H1 (cell line): ENCODE measurements at regions not wholly inside any gene's neighbourhood (a gene's known extent, or its start where the extent isn't known, plus 50 kb on each side); places are given as distances from the start of the nearest gene placed in this dataset.

Experiments used
- CTCF ChIA-PET: fragments of 300-600 bp; sonication (Branson Sonifier 250); formaldehyde crosslinking; loops from one replicate; lab custom pipeline; 2021; ENCODE audit not compliant: partially characterized antibody; lab: Charles Lee
- POLR2A ChIA-PET: fragments of 300-600 bp; sonication (Branson Sonifier 250); formaldehyde crosslinking; loops from one replicate; lab custom pipeline; 2021; ENCODE audit warnings: inconsistent platforms; ENCODE audit not compliant: partially characterized antibody; lab: Charles Lee
- DNase-seq, 2 experiments: peaks; one replicate each; pipeline versions ENCODE4 v3.0.0 to v3.0.0-alpha.2; 2010 to 2022; ENCODE audit warnings: low spot score in 2 of 2, low read depth in 1 of 2, mixed read lengths in 1 of 2
- FAIRE-seq: peaks from 2 replicates; lab custom pipeline; 2011; peaks lifted over from hg19 to GRCh38; lab: Jason Lieb, UNC
- H2AFZ ChIP-seq: 2 replicates; pipeline ENCODE4 v1.8.1; 2012; ENCODE audit warnings: low read length, inconsistent platforms
- H2AK5ac ChIP-seq: 2 replicates; pipeline ENCODE4 v1.6.1; 2013; ENCODE audit warnings: low read depth, low read length
- H2BK120ac ChIP-seq: replicated peaks from 2 replicates; pipeline ENCODE3; 2013; ENCODE audit warnings: low read depth, low read length, inconsistent platforms
- H2BK12ac ChIP-seq: 2 replicates; pipeline ENCODE4 v1.6.1; 2013; ENCODE audit warnings: low read depth, low read length
- H2BK15ac ChIP-seq: 2 replicates; pipeline ENCODE4 v1.6.1; 2013; ENCODE audit warnings: low read length
- H2BK20ac ChIP-seq: 2 replicates; pipeline ENCODE4 v1.6.1; 2013; ENCODE audit warnings: low read length
- H2BK5ac ChIP-seq: 2 replicates; pipeline ENCODE4 v1.6.1; 2013; ENCODE audit warnings: low read depth, low read length
- H3K14ac ChIP-seq: 2 replicates; pipeline ENCODE4 v1.6.1; 2013; ENCODE audit warnings: inconsistent platforms; ENCODE audit not compliant: insufficient read length
- H3K18ac ChIP-seq: 2 replicates; pipeline ENCODE4 v1.6.1; 2013; ENCODE audit warnings: low read length; ENCODE audit errors: extremely low read depth
- H3K23ac ChIP-seq: 2 replicates; pipeline ENCODE4 v1.6.1; 2013; ENCODE audit warnings: inconsistent platforms; ENCODE audit not compliant: insufficient read length
- H3K23me2 ChIP-seq: 2 replicates; pipeline ENCODE4 v1.6.1; 2013; ENCODE audit warnings: low read depth, low read length
- H3K27ac ChIP-seq: 2 replicates; pipeline ENCODE4 v1.6.1; 2011; ENCODE audit warnings: low read depth, low read length, inconsistent platforms
- H3K27me3 ChIP-seq, 4 experiments: replicated peaks in 1 of 4; 1 replicate in 1 of 4; 2 replicates in 3 of 4; pipeline versions ENCODE4 v1.6.1 to v1.8.1; 2011 to 2013; ENCODE audit warnings: low read length in 3 of 4, mild to moderate bottlenecking in 3 of 4, inconsistent platforms in 2 of 4, mixed read lengths in 2 of 4, moderate library complexity in 1 of 4; ENCODE audit not compliant: control insufficient read depth in 3 of 4, insufficient read depth in 3 of 4; ENCODE audit errors: extremely low read depth in 1 of 4
- H3K36me3 ChIP-seq, 4 experiments: 2 replicates each; pipeline versions ENCODE4 v1.6.1 to v1.8.1; 2011 to 2013; ENCODE audit warnings: mild to moderate bottlenecking in 4 of 4, low read length in 3 of 4, moderate library complexity in 2 of 4, control low read depth in 1 of 4, inconsistent platforms in 1 of 4; ENCODE audit not compliant: insufficient read depth in 4 of 4, control insufficient read depth in 2 of 4
- H3K4ac ChIP-seq: replicated peaks from 2 replicates; pipeline ENCODE3; 2013; ENCODE audit warnings: low read length, low read depth, mixed read lengths, inconsistent platforms; ENCODE audit not compliant: insufficient read length
- H3K4me1 ChIP-seq, 4 experiments: replicated peaks in 1 of 4; 1 replicate in 1 of 4; 2 replicates in 3 of 4; pipeline versions ENCODE4 v1.6.1 to v1.8.1; 2011 to 2013; ENCODE audit warnings: low read length in 3 of 4, inconsistent platforms in 2 of 4, mixed read lengths in 1 of 4; ENCODE audit not compliant: insufficient read depth in 4 of 4, control insufficient read depth in 3 of 4
- H3K4me2 ChIP-seq, 2 experiments: 2 replicates each; pipeline versions ENCODE4 v1.6.1 to v1.8.1; 2011 to 2013; ENCODE audit warnings: low read depth in 2 of 2, low read length in 2 of 2, control low read depth in 1 of 2, inconsistent platforms in 1 of 2, mild to moderate bottlenecking in 1 of 2; ENCODE audit not compliant: insufficient read depth in 1 of 2
- H3K4me3 ChIP-seq, 4 experiments: fragments of 200-600, 300-600 bp in 1 of 4; sonication (generic), shearing (Covaris generic), sonication (Bioruptor Twin) in 1 of 4; 2 replicates each; pipeline versions ENCODE4 v1.5.1 to v1.8.1; 2011 to 2016; ENCODE audit warnings: low read length in 4 of 4, low read depth in 3 of 4, control low read depth in 2 of 4, inconsistent platforms in 2 of 4, mild to moderate bottlenecking in 2 of 4, mixed read lengths in 1 of 4, moderate library complexity in 1 of 4; ENCODE audit not compliant: insufficient read depth in 2 of 4; ENCODE audit errors: extremely low read depth in 1 of 4
- H3K56ac ChIP-seq: replicated peaks from 2 replicates; pipeline ENCODE3; 2013; ENCODE audit warnings: low read depth, mild to moderate bottlenecking, mixed read lengths, low read length, inconsistent platforms; ENCODE audit not compliant: insufficient read length
- H3K79me1 ChIP-seq: 2 replicates; pipeline ENCODE4 v1.6.1; 2013; ENCODE audit warnings: low read depth, low read length, control low read depth
- H3K79me2 ChIP-seq, 2 experiments: 2 replicates each; pipeline versions ENCODE4 v1.6.1 to v1.8.1; 2012 to 2013; ENCODE audit warnings: low read length in 2 of 2, mild to moderate bottlenecking in 2 of 2, inconsistent platforms in 1 of 2; ENCODE audit not compliant: insufficient read depth in 2 of 2, control insufficient read depth in 1 of 2
- H3K9ac ChIP-seq, 4 experiments: replicated peaks in 1 of 4; 1 replicate in 1 of 4; 2 replicates in 3 of 4; pipeline versions ENCODE4 v1.6.1 to v1.8.1; 2011 to 2013; ENCODE audit warnings: low read depth in 3 of 4, low read length in 3 of 4, control low read depth in 2 of 4, mild to moderate bottlenecking in 2 of 4, moderate library complexity in 2 of 4, inconsistent platforms in 1 of 4; ENCODE audit errors: extremely low read depth in 1 of 4
- H3K9me3 ChIP-seq, 2 experiments: 2 replicates each; pipeline versions ENCODE4 v1.6.1 to v1.8.1; 2012 to 2013; ENCODE audit warnings: mild to moderate bottlenecking in 2 of 2, moderate library complexity in 2 of 2, control low read depth in 1 of 2, inconsistent platforms in 1 of 2, low read depth in 1 of 2, low read length in 1 of 2, mixed read lengths in 1 of 2; ENCODE audit not compliant: insufficient read depth in 2 of 2
- H4K20me1 ChIP-seq, 2 experiments: replicated peaks in 1 of 2; 2 replicates each; pipeline versions ENCODE3 to v1.8.1; 2011 to 2013; ENCODE audit warnings: inconsistent platforms in 2 of 2, low read length in 2 of 2, mild to moderate bottlenecking in 1 of 2; ENCODE audit not compliant: insufficient read depth in 2 of 2, control insufficient read depth in 1 of 2
- H4K5ac ChIP-seq: 2 replicates; pipeline ENCODE4 v1.6.1; 2013; ENCODE audit warnings: low read length, low read depth, mixed read lengths, inconsistent platforms; ENCODE audit not compliant: insufficient read length
- H4K8ac ChIP-seq: 2 replicates; pipeline ENCODE4 v1.8.0; 2013; ENCODE audit warnings: mild to moderate bottlenecking, moderate library complexity, low read length, inconsistent platforms; ENCODE audit not compliant: insufficient read depth; ENCODE audit errors: extremely low read depth
- H4K91ac ChIP-seq: replicated peaks from 2 replicates; pipeline ENCODE3; 2013; ENCODE audit warnings: low read length, mixed read lengths, inconsistent platforms; ENCODE audit not compliant: insufficient read length
- GABPA ChIP-seq: IDR thresholded peaks from 2 replicates; pipeline ENCODE4 v1.6.1; 2011; ENCODE audit warnings: mild to moderate bottlenecking, low read length, moderate library complexity, borderline replicate concordance; ENCODE audit not compliant: insufficient read depth
- KDM1A ChIP-seq: fragments of 200-600, 300-600 bp; sonication (generic); IDR thresholded peaks from 2 replicates; pipeline ENCODE4 v1.7.1; 2016; ENCODE audit warnings: mild to moderate bottlenecking, low read length, borderline replicate concordance
- KDM5A ChIP-seq: fragments of 200-600 bp; IDR thresholded peaks from 2 replicates; pipeline ENCODE4 v1.7.1; 2012; ENCODE audit warnings: mild to moderate bottlenecking, low read length, inconsistent platforms, mixed read lengths
- POLR2A ChIP-seq, 2 experiments: IDR thresholded peaks; 1 replicate in 1 of 2; 2 replicates in 1 of 2; pipeline ENCODE4 v1.6.1; 2011; ENCODE audit warnings: low read depth in 2 of 2, low read length in 2 of 2, mild to moderate bottlenecking in 2 of 2; ENCODE audit errors: control extremely low read depth in 1 of 2
- RXRA ChIP-seq: IDR thresholded peaks from 2 replicates; pipeline ENCODE4 v1.6.1; 2011; ENCODE audit warnings: low read depth, mild to moderate bottlenecking, low read length, moderate library complexity; ENCODE audit not compliant: insufficient read depth
- WGBS, 2 experiments: shearing (Covaris generic) in 1 of 2; methylation state at CpG; one replicate each; pipeline versions ENCODE4 v1.1.6 to v1.1.7; 2013 to 2015; ENCODE audit warnings: low lambda C conversion rate in 2 of 2, mixed read lengths in 2 of 2, inconsistent platforms in 1 of 2, low coverage in 1 of 2, missing lambda C conversion rate in 1 of 2; ENCODE audit not compliant: insufficient replicate concordance in 2 of 2, insufficient coverage in 1 of 2, insufficient read length in 1 of 2; ENCODE audit errors: extremely low coverage in 1 of 2, missing lambda C conversion rate in 1 of 2; 5-methylcytosine and 5-hydroxymethylcytosine counted together

DNA sequence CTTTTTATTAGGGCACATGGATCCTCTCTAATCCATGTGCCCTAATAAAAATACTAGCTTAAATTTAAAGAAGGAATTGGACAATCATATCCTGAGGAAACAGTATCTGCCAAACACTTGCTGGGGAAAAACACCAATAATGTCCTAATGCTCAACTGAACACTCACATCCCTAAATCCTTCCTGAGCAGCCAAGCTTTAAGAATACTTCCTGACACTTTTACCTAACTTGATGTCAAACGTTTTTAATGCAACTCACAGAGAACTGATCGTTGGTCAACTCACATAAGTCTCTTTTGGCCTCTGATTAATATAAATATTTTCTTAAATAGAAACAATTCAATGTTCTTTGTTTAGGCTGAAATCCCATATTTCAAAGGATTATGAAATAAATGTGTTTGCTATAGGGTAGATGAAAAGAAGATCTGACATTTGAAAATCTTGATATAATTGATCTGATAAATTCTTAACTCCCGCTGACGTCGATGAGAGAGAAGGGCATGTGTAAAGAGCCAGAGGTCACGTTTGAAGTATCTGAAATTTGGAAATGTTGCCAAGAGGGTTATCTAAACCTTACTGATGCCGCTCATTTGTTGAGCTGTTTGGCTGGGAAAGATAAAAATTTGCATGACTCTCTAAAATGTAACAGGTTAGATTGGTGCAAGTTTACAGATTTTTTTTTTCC is 122.8 kb upstream of the RHOBTB1 start:
- FAIRE-seq (no peak), DNase-seq (no peak)
- Histone ChIP-seq H2AFZ (no peak overlapping the region), H2BK5ac (no peak overlapping the region), H4K8ac (no peak overlapping the region), H3K4me2 (no peak overlapping the region), H4K20me1 (no peaks in the 10 kb centered on the region), H3K79me1 (no peaks in the 10 kb centered on the region), H3K36me3 (no peaks in the 10 kb centered on the region), H4K5ac (no peak overlapping the region), H3K79me2 (no peaks in the 10 kb centered on the region), H2AK5ac (no peak overlapping the region), H2BK120ac (no peak overlapping the region), H3K23me2 (no peaks in the 10 kb centered on the region), H3K27ac (no peak overlapping the region), H3K9me3 (no peaks in the 10 kb centered on the region), H3K14ac (no peak overlapping the region), H3K4ac (no peak overlapping the region), H2BK12ac (no peak overlapping the region), H4K91ac (no peak overlapping the region), H3K4me3 (no peak overlapping the region), H3K4me1 (no peaks in the 10 kb centered on the region), H2BK20ac (no peak overlapping the region), H3K56ac (no peak overlapping the region), H3K23ac (no peak overlapping the region), H3K9ac (no peak overlapping the region), H3K27me3 (no peaks in the 10 kb centered on the region), H3K18ac (no peak overlapping the region), H2BK15ac (no peak overlapping the region)
- CTCF ChIA-PET: interaction anchor here (2.3 kb wide), 1 partner anchor 20 kb away, joined by 7 read pairs; no protein-coding TSS in a partner anchor
- no peak for TF ChIP-seq RXRA
- TF ChIP-seq POLR2A (IDR thresholded peaks at IDR 0.05; ENCODE audit: control extremely low read depth in 1 of 2, low read depth in 2 of 2, low read length in 2 of 2): no peak
- no peak for TF ChIP-seq KDM5A
- no peak for TF ChIP-seq GABPA
- TF ChIP-seq KDM1A: no peak
- POLR2A ChIA-PET: interaction anchor here (0.7 kb wide), 1 partner anchor 245 kb away, joined by 3 read pairs; no protein-coding TSS in a partner anchor
- WGBS, 2 experiments: 90% methylated on average over 7 of the region's 7 CpGs; no CpG with 5 or more reads in 1 of the 2 experiments
